AG10803 (cell line): ENCODE measurements at regions not wholly inside any gene's neighbourhood (a gene's known extent, or its start where the extent isn't known, plus 50 kb on each side); places are given as distances from the start of the nearest gene placed in this dataset.
A peak's percentile ranks its signal among the peaks of the same experiment; 100 is the strongest.

Experiments used
- DNase-seq: peaks from one replicate; pipeline ENCODE4 v3.0.0; 2010; ENCODE audit warnings: low read depth
- H3K4me3 ChIP-seq: 2 replicates; pipeline ENCODE4 v1.5.1; 2011; ENCODE audit warnings: mild to moderate bottlenecking, low read length, control low read depth
- CTCF ChIP-seq: conservative IDR thresholded peaks from 2 replicates; pipeline ENCODE4 v1.5.1; 2011; ENCODE audit warnings: mild to moderate bottlenecking, low read length, control low read depth, inconsistent platforms

GRCh38 chr15:70530017-70530499 lies 233.3 kb downstream of the UACA start:
- no peak for TF ChIP-seq CTCF
- no peak overlapping the region for H3K4me3 ChIP-seq
- no peak for DNase-seq

- DNase-seq = no peak
- no peak for TF ChIP-seq CTCF
- H3K4me3 ChIP-seq = no peak overlapping the region
Observed at GRCh38 chr15:70528816-70529215, 234.5 kb downstream of the UACA start.

GRCh38 chr15:70528270-70528706 lies 235.1 kb downstream of the UACA start:
- no peak for TF ChIP-seq CTCF
- no peak for DNase-seq
- H3K4me3 ChIP-seq = no peak overlapping the region

GRCh38 chr15:70526974-70527325 lies 236.4 kb downstream of the UACA start:
- DNase-seq = no peak
- peak overlapping the region; percentile 31 for H3K4me3 ChIP-seq

GRCh38 chr15:70526221-70526973 lies 237.0 kb downstream of the UACA start:
- peak overlapping the region; percentile 31 for H3K4me3 ChIP-seq
- peak; percentile 76 for DNase-seq
- TF ChIP-seq CTCF = no peak

More at GRCh38 chr15:70526974-70527325, 236.4 kb downstream of the UACA start:
- TF ChIP-seq CTCF = no peak

- TF ChIP-seq CTCF = no peak
- DNase-seq = no peak
Observed at GRCh38 chr15:70525551-70525950, 237.8 kb downstream of the UACA start.

GRCh38 chr15:70524470-70524869 lies 238.9 kb downstream of the UACA start:
- H3K4me3 ChIP-seq = no peak overlapping the region
- no peak for DNase-seq
- TF ChIP-seq CTCF = no peak

More at GRCh38 chr15:70525551-70525950, 237.8 kb downstream of the UACA start:
- H3K4me3 ChIP-seq = no peak overlapping the region
